Testis (tissue), 2 donors: ENCODE measurements at regions not wholly inside any gene's neighbourhood (a gene's known extent, or its start where the extent isn't known, plus 50 kb on each side); places are given as distances from the start of the nearest gene placed in this dataset.

Experiments
- POLR2A ChIP-seq: fragments of 450-650 bp; IDR thresholded peaks from one replicate; pipeline ENCODE4 v1.6.1; 2017; ENCODE audit warnings: antibody characterized with exemption, mild to moderate bottlenecking, moderate library complexity
- TF ChIP-seq, protein P1 (sequence below), 3 experiments: fragments of 450-650 bp in 2 of 3; fragments of 200-600 bp in 1 of 3; sonication (generic) in 1 of 3; IDR thresholded peaks; one replicate each; pipeline ENCODE4 v1.5.1; 2016 to 2019; ENCODE audit warnings: antibody characterized with exemption in 3 of 3, mild to moderate bottlenecking in 2 of 3, moderate library complexity in 1 of 3

DNA sequence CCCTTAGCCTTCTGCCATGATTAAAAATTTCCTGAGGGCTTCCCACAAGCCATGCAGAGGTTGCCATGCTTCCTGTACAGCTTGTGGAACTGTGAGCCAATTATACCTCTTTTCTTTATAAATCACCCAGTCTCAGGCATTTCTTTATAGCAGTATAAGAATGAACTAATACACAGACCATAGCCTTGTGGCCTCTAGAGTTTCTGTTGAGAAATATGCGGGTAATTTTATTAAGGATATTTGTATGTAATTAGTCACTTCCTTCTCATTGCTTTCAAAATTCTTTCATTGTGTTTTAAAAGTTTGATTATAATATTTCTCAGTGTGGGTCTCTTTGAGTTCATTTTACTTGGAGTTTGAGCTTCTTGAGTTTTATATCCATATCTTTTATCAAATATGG, 484.9 kb downstream of the COL12A1 start:
- TF ChIP-seq, protein P1, sequence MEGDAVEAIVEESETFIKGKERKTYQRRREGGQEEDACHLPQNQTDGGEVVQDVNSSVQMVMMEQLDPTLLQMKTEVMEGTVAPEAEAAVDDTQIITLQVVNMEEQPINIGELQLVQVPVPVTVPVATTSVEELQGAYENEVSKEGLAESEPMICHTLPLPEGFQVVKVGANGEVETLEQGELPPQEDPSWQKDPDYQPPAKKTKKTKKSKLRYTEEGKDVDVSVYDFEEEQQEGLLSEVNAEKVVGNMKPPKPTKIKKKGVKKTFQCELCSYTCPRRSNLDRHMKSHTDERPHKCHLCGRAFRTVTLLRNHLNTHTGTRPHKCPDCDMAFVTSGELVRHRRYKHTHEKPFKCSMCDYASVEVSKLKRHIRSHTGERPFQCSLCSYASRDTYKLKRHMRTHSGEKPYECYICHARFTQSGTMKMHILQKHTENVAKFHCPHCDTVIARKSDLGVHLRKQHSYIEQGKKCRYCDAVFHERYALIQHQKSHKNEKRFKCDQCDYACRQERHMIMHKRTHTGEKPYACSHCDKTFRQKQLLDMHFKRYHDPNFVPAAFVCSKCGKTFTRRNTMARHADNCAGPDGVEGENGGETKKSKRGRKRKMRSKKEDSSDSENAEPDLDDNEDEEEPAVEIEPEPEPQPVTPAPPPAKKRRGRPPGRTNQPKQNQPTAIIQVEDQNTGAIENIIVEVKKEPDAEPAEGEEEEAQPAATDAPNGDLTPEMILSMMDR (IDR thresholded peaks at IDR 0.05): no peak
- no peak for TF ChIP-seq POLR2A
